ENCODE measurements at regions not wholly inside any gene's neighbourhood (a gene's known extent, or its start where the extent isn't known, plus 50 kb on each side); places are given as distances from the start of the nearest gene placed in this dataset.
"Not testable (repeated sequence)": the region's sequence is repeated elsewhere in the genome, so short reads cannot be mapped to it uniquely, and the experiment has no call there.

- DNase-seq: no peak
These were observed 391.9 kb downstream of the RND3 start for GRCh38 chr2:150095361-150096095.

DNA sequence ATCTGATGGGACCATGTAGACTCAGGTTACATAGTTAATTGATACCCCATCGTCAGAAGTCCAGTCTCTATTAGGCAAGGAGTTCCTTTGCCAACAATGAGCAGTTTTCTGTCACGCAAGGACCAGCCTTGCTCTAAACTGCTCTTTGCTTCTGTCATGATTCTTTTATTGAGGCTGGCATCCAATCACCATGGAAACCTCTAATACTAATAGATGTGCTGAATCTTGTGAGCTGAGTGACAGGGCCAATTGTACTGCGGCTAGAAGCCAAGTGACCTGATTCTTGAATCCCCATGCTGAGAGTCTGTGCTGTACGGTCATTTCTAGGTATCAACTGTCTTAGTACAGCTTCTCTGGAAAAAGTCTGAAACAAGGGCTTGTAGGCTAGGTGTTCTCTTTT lies 395.6 kb downstream of the RND3 start:
- no peak for DNase-seq

DNA sequence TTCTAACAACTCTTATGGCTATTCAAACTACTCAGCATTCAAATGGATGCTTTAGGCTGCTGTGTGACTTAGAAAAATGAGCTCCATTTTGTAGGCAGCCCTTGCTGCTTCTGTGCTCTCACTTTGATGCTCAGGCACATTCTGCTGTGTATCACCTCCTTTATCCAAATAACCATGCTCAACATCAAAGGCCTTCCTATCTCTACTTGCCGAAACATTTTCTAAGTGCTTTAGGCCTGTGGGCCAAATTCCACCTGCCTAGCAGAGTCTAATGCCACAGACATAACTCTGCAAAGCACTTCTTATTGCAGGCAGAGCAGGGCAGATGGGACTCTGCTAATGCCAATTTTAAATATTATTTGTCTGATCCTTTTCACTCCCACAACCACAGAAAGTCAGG lies 397.4 kb downstream of the RND3 start:
- no peak for DNase-seq

GRCh38 chr2:150088538-150088937 lies 398.9 kb downstream of the RND3 start:
- no peak for DNase-seq

DNA sequence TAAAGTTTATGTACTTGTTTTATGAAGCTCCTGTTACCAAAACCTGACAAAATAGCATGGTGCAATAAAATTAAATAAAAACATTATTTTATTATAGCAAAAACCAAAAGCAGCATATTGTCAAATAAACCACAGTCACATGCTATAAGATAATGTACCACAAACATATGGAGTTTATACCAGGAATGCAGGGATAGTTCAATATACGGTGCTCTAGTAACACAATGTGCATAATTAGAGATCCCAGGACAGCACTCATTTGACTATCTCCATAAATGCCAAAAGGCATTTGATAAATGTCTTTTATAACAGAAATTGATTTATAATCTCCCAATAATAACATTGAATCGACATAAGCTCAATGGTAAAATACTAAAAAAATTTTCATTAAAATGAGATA lies 402.0 kb downstream of the RND3 start:
- DNase-seq: no peak

DNA sequence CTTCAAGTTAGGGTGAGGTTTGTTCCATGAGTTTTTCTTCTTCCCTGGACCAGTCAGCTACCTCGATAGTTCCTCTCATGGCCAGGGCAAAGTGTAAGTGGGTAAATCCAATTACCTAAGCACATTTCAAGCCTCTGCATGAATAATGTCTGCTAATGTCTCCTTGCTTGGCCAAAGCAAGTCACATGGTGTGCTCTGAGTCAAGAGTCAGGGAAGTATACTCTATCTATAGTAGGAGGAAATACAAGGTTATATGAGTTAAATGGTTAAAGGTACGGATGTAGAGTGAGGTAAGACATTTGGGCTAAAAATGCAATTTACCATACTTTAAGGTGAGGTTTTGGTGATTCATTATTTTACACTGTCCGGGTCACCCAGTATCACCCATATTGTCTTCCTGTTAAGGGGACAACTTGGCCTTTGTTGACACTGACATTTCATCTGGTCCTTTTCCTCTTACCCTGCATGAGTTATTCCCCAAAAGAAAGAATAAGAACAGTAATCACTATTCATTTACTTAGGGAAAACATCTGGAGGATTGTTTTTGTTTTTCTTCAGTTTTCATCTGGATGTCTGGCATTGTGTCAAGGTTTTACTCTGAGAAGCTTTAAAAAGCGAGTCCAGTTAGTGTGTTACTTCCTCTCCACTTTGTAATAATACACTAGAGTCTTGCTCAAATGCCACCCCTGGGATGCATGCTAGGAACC lies 405.5 kb downstream of the RND3 start:
- DNase-seq: no peak

DNA sequence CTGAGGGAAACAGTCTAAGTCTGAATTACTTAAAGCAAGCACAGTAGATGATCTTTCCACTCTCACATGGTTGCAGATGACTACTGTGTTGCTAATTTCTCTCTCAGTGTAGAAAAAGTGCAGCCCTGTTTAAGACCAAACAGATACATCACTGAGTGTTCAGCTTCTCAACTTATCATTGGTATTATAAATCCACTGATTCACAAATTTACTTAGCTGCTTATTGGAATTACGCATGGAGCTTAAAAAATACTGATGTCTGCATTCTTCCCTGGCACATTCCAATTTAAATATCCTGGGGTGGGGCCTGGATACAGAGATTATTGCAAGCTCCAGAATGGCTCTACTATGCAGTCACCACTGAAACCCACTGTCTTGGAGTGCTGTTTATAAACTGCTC lies 411.2 kb downstream of the RND3 start:
- peak; percentile 61 for DNase-seq

GRCh38 chr2:150075831-150076230 lies 411.6 kb downstream of the RND3 start:
- peak; percentile 79 for DNase-seq

DNA sequence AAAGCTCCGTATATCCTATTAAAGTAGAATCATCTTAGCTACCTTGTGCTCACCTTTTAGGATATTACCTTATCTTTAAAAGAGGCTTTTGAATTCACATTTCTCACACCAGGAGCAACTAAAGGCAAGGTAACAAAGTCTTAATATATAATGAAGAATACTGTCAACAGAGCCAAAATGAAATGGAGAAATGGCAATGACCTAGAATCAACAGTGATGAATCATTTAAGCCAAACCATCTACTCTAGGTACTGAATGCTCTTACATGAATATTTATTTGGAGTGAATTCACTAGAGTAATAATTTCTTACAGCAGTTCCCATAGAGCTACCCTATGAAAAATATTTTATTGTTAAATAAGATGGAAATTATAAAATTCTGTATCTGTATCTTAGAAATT lies 421.0 kb downstream of the RND3 start:
- DNase-seq: no peak

DNA sequence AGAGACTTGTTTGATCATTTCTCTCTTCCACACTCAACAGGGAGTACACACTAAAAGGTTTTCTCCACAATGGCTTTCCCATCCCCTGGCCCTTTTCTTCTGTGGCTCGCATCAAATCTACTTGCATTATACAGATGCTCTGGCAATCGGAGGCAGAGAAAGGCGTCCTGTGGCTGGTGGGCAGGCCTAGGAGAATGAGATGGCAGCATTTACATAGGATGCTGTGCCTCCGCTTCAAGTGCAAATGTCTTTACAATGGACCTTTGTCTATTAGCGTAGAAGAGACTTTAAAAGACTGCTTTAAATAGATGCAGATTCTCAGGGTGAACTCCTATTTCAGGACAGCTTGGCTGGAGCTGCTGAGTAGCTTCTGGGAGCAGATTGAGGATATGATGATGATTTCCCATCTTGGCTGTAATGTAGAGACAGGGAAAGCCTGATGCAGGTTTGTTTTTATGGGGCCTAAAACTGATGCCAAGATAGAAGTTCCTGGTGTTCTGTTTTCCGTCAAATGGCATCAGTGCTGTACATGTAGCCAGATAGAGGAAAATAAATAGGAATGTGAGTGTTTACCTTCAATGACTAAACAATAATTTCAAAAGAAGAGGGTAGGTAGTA lies 423.4 kb downstream of the RND3 start:
- DNase-seq: no peak

DNA sequence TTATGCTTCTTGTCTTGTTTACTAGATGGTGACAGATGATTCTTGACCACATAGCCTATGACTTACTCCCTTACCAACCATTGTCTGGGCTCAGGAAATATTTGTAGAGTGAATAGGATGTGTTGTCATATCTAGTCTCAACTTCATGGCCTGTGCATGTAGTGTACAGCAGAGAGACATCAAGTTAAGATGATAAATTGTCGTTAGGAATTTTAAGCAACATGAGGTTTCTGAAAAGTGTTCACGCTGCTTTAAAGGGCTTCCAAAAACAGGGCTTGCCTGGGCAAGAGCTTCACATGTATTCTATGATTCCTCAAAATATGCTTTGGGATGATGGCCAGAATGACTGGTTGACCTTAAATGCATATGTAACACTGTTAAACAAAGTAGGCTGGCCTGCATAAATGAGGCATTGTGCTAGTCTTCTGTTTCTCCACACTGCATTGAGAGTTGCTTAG lies 424.0 kb downstream of the RND3 start:
- peak; percentile 82 for DNase-seq

DNA sequence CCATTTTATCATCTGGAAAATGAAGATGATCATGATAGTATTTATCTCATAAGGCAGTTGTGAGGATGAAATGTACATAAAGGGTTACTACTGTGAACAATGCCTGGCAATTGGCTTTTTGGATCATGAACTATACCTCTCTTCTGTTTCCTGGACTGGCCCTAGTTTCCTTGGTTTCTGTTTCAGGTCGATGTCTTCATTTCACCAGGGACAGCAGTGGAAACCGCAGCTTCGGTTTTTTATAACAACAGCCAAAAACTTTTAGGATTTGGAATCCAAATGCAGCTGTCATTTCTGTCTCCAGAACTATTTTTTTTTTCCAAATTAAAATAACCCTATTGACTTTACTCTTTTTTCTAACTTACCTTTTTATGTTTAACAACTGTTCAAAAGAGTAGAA lies 425.1 kb downstream of the RND3 start:
- no peak for DNase-seq

- DNase-seq: no peak
These were observed 427.1 kb downstream of the RND3 start for GRCh38 chr2:150060341-150060740.

- not testable (repeated sequence) for DNase-seq
These were observed 427.8 kb downstream of the RND3 start for GRCh38 chr2:150059676-150060075.

GRCh38 chr2:150052457-150052856 lies 435.0 kb downstream of the RND3 start:
- no peak for DNase-seq

DNA sequence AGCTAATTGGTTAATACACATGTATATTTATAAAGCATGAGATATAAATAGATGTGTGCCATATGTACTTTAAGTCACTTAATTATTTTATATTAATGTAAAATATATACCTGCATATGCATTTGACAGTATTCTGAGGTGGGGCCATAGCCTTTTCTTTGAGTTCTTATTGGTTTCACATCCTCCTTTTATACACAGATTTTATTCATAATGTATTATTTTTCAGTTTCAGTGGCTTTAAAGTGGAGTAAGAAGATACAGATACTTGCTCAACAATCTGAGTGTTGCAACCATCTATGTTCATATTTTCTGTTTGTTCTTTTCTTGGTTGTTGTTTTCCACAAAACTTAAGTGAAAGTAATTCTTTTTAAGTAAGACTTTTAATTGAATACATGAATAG lies 436.5 kb downstream of the RND3 start:
- no peak for DNase-seq

DNA sequence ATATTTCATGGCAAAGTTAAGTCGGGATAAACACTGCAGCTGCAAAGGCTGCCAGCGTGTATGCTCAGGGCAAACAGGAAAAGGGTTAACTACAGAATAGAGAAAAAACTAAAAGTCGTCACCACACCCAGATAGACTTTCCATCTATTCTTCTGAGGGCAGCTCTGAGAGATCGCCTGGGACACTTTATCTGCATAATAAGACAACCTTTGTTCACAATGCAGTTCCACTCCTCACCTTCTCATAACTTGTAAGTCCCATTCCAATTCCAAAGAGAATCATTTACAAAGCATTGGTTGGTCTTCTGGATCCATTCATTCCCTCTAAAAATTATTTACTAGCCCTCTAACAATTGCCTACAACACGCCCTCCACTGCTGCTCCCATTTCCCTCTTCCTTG lies 437.4 kb downstream of the RND3 start:
- DNase-seq: no peak

- DNase-seq: no peak
These were observed 439.7 kb downstream of the RND3 start for GRCh38 chr2:150047620-150048222.

DNA sequence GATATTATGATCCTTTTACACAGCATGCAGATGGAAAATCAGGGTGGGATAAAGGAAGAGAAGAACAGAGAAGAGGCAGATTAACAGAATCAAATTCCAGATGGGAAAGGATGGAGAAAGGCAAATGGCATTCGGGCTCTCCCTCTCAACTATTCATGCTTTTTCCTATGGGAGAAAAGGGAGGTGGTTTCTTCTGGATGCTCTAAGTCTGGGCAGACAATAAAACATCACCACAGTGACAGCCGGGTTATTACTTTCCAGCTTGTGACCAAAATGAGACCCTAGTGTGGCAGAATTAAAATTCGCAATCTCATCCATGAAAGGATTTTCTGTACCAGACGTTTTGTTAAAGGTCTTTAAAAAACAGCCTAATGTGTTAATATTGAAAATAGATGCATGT lies 440.7 kb downstream of the RND3 start:
- peak; percentile 2 for DNase-seq

- DNase-seq: peak; percentile 73
These were observed 441.3 kb downstream of the RND3 start for GRCh38 chr2:150046211-150046610.

GRCh38 chr2:150045601-150046000 lies 441.9 kb downstream of the RND3 start:
- DNase-seq: no peak

DNA sequence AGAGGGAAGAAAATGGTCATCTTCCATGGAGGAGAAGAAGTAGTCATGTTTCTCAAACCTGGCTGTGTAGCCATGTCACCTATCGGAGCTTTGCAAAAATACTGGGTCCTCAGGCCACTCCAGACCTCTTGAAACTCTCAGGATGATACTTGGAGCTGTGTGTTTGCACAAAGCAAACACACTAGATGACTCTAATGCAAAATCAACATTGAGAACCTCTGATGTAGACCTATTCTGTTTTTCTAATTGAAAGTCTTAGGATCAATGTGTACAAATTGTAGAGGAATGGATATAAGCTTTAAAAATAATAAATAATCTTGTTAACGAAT lies 444.3 kb downstream of the RND3 start:
- no peak for DNase-seq

GRCh38 chr2:150042500-150043171 lies 444.8 kb downstream of the RND3 start:
- DNase-seq: no peak
